ENCODE measurements at regions not wholly inside any gene's neighbourhood (a gene's known extent, or its start where the extent isn't known, plus 50 kb on each side); places are given as distances from the start of the nearest gene placed in this dataset.

GRCh38 chr12:19965196-19966038, 402.9 kb upstream of the PDE3A start:
- no peak for TF ChIP-seq CTCF (IDR thresholded peaks at IDR 0.05)
- no peak for TF ChIP-seq POLR2A (IDR thresholded peaks at IDR 0.05)
- TF ChIP-seq EP300 (IDR thresholded peaks at IDR 0.05): no peak
- TF ChIP-seq POLR2AphosphoS5 (IDR thresholded peaks at IDR 0.05): no peak

Measured in suprapubic skin (tissue), 4 donors.